Inflammatory macrophage (primary cell): ENCODE measurements at regions not wholly inside any gene's neighbourhood (a gene's known extent, or its start where the extent isn't known, plus 50 kb on each side); places are given as distances from the start of the nearest gene placed in this dataset.

ENCODE experiments used
- DNase-seq, 2 donors: peaks; one replicate each; pipeline ENCODE4 v3.0.0-alpha.2; 2020 to 2022

DNA sequence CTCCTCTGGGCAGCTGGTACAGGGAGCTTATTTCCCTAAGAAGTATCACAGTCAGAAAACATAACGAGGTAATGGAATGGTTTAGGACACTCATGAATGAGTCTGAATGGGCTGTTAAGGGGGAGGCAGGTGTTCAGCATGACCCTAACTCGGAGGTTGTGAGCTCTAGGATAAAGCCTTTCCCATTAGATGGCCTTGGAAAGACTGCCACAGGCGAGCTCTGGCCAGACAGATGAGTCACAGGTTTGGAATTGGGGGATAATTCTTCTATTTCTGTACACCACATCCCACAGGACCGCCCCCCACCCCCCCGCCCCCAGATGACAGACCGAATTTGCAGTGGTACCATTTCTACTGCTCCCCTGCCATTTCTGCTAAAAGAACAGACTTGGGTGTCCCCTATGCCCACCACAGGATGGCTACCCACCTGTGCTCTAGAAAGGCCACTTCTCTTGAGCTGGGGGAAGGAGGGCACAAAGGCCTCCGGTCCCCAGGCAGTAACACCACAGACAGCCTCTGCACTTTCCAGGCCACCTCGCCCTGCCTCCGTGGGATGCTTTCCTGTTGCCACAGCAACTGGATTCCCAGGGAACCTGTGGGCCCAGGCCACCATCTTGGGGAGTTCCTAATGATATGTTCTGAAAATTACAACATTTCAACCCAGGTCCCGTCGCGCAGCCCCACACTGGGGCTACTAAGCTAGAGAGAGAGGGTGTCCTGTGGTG lies 76.7 kb downstream of the TRIM29 start:
- DNase-seq = no peak

DNA sequence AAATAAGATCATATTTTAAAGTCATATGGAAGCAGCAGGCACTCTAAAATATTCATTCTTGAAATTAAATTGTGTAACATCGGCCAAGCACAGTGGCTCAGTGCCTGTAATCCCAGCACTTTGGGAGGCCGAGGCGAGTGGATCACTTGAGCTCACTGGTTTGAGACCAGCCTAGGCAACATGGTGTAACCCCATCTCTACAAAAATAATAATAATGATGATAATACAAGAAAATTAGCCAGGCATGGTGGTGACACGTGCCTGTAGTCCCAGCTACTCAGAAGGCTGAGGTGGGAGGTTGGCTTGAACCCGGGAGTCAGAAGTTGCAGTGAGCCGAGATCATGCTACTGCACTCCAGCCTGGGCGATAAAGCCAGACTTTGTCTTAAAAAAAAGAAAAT lies 77.4 kb downstream of the TRIM29 start:
- no peak for DNase-seq

DNA sequence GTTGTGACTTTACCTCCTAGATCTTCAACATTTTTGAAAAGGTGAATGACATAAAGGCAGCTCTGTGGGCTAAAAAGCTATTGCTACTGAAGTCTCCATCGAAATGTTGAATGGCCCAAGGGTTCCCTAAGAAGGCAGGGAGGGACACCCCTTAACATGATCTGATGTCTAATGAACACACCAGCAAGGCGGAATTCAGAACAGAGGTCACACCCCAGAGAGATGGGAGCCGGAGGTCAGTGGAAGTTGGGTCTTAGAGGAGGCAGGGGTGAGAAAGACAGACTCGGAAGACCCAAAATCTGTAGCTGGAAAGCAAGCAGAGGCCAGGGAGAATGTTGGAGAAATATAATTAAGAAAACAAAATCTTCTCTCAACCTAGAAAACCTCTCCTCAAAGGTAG lies 79.0 kb downstream of the TRIM29 start:
- no peak for DNase-seq

DNA sequence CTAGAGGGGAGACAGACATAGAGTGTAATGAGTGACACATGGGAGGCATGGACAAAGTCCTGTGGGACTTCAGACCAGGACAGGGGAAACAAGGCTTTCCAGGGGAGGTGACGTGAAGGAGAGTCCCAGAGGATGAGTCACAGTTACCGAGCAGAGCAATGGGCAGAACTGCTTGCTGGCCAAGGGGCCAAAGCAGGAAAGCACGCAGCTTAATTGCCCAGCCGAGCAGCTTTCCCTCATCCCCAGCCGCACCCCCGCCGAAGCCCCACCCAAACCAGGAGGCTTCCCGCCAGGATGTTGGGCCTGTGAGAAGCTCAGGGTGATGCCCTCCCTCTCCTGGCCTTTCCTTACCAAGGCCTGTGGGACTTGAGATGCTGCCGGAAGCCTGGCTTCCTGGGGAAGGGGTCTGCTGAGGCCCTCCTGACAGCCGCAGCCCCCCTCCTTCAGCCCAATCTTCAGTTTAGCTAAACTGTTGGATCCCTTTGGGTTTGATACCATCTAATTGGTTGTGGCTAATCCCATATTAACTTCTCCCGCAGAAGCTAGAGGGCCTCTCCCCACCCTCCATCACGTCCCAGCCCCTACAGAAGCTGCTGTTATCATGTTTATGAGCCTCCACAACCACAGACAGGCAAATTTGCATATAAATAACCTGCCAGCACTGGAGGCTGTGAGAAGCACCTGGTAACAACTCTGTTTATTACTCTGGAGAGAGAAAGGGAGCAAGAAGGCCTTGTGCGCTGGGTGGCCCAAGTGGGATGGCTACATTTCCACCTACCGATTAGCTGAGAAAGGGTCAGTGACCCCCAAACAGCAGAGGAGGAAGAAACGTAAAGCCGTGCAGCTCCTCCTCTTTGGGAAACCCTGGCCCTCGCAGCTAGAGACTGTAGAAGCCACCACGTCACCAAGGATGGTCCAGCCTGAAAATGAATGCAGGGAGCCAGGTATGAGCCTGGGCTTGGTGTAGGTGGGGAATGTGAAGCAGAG lies 80.0 kb downstream of the TRIM29 start:
- DNase-seq = no peak

DNA sequence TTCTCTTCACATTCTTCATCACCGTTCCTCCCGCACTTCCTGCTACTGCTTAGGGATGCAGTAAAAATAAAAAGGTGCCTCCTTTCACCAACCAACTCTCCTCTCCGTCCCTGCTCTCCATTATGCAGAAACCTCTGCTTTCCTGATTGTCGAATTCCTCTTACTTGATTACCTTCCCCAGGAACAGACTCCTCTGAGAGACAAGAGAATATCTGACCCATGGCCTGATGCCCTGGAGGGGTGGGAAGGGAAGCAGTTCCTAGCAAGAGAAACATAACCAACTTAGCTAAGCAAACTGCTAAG lies 80.9 kb downstream of the TRIM29 start:
- DNase-seq = no peak

DNA sequence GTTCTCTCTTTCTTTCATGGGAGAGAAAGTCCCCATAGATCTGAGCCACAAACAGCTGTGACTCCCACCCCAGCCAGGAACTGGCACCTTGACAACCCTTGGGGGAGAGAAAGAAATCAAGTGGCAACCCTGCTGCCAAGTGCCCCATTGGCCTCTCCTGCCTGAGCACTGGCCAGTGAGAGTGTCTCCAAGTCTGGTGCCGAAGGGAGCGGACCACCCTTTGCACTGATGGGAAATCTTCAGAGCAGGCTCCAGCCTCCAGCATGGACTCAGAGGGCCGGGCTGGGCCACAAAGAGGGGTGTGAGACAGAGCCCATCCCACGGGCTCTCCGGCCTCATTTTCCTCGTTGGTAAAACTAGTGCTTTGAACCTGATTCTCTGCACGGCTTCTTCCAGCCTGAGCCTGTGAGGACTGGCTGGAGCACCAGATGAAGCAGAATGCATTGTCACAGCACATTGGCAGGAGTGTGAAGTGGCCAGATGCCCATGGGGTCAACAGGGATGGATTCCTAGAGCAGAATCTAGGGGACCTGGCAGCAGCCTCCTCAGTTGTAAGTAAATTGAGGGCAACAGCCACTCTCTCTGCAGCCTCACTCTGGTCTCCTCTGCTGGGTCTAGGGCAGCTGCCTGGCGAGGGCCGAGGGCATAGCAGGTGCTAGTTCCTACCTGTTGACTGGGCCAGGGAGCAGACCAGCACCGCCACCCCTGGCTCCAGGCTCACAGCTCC lies 81.4 kb downstream of the TRIM29 start:
- no peak for DNase-seq

DNA sequence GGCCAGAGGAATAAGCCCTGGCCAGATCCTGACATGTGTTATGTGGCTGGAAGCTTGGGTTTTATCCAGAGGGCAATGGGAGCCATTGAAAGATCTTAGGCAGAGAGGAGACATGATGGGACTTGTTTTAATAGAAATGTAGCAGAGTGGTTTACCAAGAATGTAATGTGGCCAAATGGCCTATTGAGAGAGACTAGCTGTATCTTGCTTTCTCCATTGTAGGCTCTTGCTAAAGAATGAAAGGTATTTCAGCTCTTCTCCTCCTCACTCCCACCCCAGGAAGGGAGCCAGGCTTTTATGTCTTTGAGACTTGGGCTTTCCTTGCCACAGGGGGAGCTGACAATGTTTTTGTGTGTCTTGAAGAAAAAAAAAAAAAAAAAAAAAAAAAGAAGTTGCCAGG lies 82.3 kb downstream of the TRIM29 start:
- no peak for DNase-seq

DNA sequence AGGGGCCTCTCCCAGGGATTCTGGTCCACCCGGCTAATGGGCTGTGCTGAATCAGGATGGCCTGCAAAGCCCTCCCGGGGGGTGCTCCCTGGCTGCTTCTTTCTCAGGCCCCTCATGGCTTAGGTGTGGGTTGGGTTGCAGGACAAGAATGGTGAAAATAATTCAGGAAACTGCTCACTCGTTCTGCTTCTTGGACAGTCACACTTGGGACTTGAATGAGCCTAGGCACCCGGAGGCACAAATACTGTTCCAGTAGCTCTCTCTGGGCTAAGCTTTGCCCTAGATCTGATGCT lies 83.2 kb downstream of the TRIM29 start:
- no peak for DNase-seq

DNA sequence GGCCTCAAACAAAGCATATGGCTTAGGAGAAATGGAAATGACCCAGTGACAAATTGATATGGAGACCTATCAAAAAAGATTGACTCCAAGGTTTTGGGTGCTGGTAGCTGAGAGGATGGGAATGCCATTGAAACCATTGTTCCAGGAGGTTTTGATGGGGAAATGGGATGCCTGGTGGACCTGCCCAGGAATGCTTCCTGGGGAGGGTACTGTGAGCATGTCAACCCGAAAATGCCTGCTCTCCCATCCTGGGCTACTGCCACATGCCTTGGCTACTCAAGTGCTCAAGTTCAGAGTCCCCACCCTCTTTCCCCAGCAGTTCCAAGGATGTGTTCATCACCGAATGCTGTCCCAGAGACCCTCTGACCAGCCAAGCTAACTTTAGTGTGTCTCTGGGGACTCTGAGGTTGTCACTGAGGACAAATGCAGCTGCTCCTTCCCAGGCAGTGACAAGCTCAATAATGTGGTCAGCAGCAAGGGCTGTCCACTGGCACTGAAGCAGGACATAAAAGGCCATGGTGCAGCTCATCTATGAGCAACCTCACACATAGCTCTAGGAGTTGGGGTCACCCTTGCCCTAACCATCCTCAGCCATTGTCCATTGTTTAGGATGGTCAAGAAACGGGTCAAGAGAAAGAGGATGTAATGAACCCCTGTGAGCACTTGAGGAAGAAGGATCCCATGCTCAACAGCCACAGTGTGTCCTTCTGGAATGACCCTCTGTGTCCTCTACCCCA lies 83.7 kb downstream of the TRIM29 start:
- no peak for DNase-seq

DNA sequence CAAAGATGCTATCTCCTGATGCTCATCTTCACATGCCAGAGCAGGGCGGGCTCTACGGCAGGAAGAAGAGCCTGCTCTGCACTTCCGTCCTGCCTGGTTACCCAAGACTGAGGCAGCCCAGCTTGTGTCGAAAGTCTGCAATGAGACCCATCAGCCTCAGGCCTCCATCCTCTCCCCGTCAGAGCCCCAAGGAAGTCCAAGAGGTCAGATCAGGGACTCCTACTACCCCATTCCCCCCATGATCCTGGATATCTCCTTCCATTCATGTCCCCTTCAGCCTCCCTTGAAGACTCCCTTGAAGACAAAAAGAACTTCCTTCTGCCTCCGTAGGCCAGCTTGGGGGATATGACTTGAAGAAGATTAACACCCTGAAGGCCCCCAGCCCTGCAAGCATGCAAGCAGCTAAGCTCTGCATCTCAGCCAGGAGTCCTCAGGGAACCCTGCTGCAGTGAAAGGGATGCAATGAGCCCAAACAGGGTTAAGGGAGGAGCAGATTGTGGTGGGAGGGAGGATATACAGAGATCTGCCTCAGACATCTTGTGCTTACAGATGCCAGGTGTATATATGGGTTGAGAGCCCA lies 85.6 kb downstream of the TRIM29 start:
- no peak for DNase-seq

DNA sequence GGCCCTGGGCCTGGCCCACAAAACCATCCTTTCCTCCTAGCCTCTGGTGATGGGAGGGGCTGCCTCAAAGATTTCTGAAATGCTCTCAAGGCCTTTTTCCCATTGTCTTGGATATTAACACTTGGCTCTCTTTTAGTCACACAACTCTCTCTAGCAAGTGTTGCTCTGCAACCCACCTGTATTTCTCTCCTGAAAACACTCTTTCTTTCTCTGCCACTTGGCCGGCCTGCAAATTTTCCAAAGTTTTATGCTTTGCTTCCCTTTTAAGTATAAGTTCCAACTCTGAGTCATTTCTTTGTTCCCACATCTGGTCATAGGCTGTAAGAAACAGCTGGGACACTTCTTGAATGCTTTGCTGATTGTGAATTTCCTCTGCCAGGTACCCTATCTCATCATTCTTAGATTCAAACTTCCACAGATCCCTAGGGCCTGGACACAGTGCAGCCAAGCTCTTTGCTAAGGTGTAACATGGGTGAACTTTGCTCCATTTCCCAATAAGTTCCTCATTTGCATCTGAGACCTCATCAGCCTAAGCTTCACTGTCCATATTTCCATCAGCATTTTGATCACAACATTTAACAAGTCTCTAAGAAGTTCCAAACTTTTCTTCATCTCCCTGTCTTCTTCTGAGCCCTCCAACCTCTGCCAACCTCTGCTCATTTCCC lies 93.8 kb downstream of the TRIM29 start:
- DNase-seq = no peak

DNA sequence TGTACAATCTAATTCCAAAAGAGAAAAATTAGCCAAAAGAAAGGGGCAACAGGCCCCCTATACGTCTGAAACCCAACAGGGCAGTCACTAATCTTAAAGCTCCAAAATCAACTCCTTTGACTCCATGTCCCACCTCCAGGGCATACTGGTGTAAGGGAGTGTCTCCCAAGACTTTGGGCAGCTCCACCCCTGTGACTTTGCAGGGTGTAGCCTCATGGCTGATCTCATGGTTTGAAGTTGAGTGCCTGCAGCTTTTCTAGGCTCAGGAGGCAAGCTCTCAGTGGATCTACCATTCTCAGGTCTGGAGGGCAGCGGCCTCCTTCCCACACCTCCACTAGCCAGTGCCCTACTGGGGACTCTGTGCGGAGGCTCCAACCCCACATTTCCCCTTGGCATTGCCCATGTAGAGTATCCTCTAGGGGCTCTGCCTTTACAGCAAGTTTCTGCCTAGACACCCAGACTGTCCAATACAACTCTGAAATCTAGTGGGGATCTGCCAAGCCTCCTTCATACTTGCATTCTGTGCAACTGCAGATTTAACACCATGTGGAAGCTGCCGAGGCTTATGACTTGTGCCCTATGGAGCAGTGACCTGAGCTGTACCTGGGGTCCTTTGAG lies 94.5 kb downstream of the TRIM29 start:
- DNase-seq = no peak

DNA sequence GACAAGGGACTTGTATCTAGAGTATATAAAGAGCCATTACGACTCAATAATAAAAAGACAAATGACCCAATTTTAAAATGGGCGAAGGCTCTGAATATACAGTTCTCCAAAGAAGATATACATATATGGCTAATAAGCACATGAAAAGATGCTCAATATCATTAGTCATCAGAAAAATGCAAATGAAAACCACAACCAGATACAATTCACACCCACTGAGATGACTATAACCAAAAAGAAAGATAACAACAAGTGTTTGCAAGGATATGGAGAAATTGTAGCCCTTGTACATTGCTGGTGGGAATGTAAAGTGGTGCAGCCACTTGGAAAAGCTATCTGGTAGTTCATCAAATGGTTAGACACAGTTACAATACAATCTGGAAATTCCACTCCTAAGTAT lies 96.3 kb downstream of the TRIM29 start:
- no peak for DNase-seq

DNA sequence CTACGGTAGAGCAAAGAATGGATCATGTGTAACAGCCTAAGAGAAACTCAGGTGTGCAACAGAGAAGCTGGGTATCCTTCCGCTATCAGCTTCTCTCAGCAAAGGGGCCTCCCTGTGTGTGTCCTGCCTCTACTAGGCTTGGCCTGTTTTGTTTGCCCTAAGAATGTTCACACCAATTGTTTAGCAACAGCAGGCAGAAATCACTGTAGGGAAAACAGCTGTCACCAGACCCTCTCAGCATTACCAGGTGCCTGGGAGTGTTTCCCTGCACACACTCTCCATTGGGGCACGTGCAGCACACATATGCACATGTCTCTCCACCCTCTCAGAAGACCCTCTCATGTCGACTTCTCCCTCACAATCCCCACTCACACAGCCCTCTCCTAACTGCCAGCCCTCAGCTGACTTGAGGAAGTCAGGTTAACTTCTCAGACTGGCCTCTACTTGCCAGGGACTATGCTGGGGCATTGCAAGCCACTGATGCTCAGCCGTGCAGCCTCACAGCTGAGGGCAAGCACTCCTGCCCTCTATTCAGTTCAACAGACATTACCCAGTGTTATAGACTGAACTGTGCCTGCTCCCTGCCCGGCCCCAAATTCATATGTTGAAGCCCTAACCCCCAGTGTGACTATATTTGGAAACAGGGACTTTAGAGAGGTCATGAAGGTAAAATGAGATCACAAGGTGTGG lies 97.6 kb downstream of the TRIM29 start:
- no peak for DNase-seq

DNA sequence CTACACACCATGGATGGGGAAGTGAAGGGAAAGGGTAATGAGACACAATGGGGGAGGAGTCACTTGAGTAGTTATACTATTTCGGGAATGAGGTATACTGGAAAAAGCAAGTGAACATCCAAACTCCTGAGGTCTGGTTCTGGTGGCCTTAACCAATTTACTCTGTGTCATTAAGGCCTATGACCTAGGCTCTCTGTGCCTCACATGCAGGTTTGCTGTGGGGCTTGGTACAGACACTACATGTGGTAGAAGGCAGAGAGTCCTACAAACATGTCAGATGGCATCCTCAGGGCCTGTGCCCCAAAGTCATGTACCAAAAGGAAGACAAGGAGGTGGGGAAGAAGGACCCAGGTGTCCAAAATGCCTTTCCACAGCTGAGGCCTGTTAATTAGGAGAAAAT lies 98.9 kb downstream of the TRIM29 start:
- DNase-seq = no peak

DNA sequence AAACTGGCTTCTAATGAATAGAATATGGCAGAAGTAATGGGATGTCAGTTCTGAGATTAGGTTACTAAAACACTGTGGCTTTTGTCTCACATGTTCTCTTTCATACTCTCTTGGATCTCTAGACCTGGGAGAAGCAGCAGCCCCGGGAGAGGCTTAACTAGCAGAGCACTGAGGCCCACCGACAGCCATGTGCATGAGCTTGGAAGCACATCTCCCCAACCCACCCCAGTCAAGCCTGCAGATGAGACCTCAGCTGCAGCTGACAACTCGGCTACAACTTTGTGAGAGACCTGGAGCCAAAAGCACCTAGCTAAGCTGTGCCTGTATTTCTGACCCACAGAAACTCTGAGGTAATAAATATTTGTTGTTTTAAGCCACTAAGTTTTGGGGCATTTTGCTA lies 100.8 kb downstream of the TRIM29 start:
- DNase-seq = no peak

DNA sequence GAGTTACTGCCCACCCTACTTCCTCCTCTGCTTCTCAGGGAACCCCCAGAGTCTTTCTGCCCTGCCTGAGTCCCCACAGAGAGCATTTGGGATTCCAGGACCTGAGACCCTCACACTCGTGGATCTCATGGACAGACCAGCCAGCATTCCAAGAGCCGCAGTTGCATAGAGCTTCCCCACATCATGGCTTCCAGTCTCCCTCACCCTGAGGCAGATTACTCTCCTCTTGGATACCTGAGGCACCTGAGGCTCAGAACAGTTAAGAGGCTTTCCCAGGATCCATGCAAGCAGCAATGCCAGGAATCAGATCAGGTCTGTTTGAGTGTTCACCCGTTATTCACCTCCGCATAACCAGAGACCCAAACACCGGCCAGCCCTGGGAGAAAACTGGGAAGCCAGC lies 102.2 kb downstream of the TRIM29 start:
- no peak for DNase-seq

DNA sequence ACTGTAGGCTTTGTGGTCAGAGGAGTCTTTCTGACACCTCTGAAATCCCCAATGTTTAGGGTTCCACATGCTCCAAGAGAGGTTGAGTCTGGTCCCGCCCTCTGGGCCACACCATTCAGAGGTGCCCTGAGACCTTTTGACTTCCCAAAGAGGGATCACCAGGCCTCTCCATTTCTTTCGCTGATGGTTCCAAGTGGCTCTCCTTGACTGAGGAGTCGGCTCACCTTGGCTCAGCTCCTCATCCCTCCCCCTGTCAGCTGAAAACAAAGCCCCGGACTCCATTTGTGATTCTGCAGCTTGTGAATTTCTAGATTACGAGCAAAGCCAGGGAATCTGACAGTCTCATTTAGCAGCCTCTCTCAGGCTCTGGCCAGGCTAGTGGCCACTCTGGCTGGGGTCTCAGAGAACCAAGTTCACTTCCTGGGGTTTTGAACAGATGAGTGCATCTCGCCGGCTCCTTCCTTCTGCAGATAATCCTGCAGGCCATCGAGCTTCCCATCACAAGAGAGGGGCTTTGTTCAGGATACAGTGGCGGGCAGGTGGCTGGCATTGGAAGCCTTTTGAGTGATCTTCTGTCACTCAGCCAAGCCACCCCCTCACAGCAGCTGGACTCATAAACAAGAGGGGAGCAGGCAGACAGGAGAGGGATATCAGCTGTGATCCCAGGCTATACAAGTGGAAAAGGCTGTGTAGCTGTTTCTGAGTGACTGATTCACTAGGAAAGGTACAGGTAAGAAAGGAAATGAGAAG lies 102.9 kb downstream of the TRIM29 start:
- DNase-seq = no peak

DNA sequence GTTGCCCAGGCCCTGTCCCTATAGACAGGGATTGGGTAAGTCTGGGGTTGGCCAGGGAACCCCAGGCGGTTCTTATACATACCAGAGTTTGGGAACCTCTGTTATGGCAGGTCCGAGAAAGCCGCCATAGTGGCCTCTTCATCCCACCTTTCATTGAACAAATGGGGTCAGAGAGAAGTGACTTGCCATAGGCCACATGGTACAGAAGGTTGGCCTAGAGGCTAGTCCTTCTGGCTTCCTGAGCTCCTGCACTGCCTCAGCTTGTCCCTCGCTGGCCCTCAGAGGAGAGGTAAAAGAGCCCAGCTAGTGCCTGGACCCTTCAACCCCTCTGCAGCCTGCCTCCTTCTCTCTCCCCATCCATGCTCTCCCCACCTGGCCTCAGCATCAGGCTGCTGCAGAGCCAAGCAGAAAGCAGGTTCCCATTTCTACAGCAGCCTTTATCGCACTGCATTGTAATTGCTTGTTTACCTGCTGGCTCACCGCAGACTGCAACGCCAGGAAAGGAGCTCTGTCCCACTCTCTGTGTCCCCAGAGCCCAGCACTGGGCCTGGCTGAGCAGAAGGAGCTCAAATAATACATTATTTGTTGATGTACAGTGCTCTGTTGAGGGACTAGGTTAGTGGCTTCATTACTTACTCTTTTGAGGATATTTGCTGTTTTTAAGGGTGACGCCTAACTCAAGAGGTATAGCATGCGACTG lies 103.6 kb downstream of the TRIM29 start:
- no peak for DNase-seq
